IMR-90 (cell line): ENCODE measurements at regions not wholly inside any gene's neighbourhood (a gene's known extent, or its start where the extent isn't known, plus 50 kb on each side); places are given as distances from the start of the nearest gene placed in this dataset.

Experiments
- ATAC-seq: fragments of 200-7000 bp; cut with Tn5 transposase; 2 replicates; pipeline ENCODE4 v1.9.1; 2020; ENCODE audit warnings: low read depth, mild to moderate bottlenecking, moderate library complexity
- BruUV-seq: library from RNA; stranded (reverse); fragments of 400-500 nt; replicated peaks from 2 replicates; lab custom pipeline; 2021; lab: Mats Ljungman, UMichigan
- CTCF ChIA-PET: fragments of 300-600 bp; formaldehyde crosslinking; extraction: SDS; loops from one replicate; lab custom pipeline; 2021; ENCODE audit warnings: antibody characterized with exemption; lab: Yijun Ruan, JAX
- POLR2A ChIA-PET: fragments of 300-600 bp; sonication (Branson Sonifier 250); formaldehyde crosslinking; loops from one replicate; lab custom pipeline; 2022; ENCODE audit warnings: antibody characterized with exemption; ENCODE audit not compliant: unreplicated experiment; lab: Charles Lee
- DNase-seq: peaks from one replicate; pipeline ENCODE4 v3.0.0; 2013
- H2AFZ ChIP-seq: replicated peaks from 2 replicates; pipeline ENCODE3; 2013; ENCODE audit warnings: low read length, mild to moderate bottlenecking; ENCODE audit not compliant: poor library complexity
- H2AK5ac ChIP-seq: 2 replicates; pipeline ENCODE4 v1.6.1; 2013; ENCODE audit warnings: low read depth, low read length, inconsistent platforms
- H2AK9ac ChIP-seq: replicated peaks from 2 replicates; pipeline ENCODE3; 2013; ENCODE audit warnings: mild to moderate bottlenecking, low read depth, low read length, moderate library complexity; ENCODE audit not compliant: poor library complexity
- H2BK120ac ChIP-seq: 2 replicates; pipeline ENCODE4 v1.6.1; 2013; ENCODE audit warnings: low read depth, low read length, inconsistent platforms
- H2BK15ac ChIP-seq: 3 replicates; pipeline ENCODE4 v1.6.1; 2013; ENCODE audit warnings: low read depth, low read length, inconsistent platforms
- H2BK20ac ChIP-seq: 2 replicates; pipeline ENCODE4 v1.6.1; 2013; ENCODE audit warnings: low read depth, mild to moderate bottlenecking, inconsistent platforms, low read length, moderate library complexity
- H2BK5ac ChIP-seq: 2 replicates; pipeline ENCODE4 v1.6.1; 2013; ENCODE audit warnings: mild to moderate bottlenecking, low read depth, low read length, inconsistent platforms; ENCODE audit not compliant: poor library complexity, severe bottlenecking
- H3K14ac ChIP-seq: replicated peaks from 2 replicates; pipeline ENCODE4 v1.6.1; 2013; ENCODE audit warnings: low read depth, low read length, inconsistent platforms
- H3K18ac ChIP-seq: 2 replicates; pipeline ENCODE4 v1.6.1; 2013; ENCODE audit warnings: low read depth, low read length, control low read depth
- H3K23ac ChIP-seq: 2 replicates; pipeline ENCODE4 v1.6.1; 2013; ENCODE audit warnings: low read depth, low read length, inconsistent platforms
- H3K27ac ChIP-seq: 2 replicates; pipeline ENCODE4 v1.5.1; 2013; ENCODE audit warnings: mild to moderate bottlenecking, control low read depth, low read length; ENCODE audit not compliant: insufficient read depth
- H3K27me3 ChIP-seq: 2 replicates; pipeline ENCODE4 v1.6.1; 2013; ENCODE audit warnings: low read length; ENCODE audit not compliant: control insufficient read depth, insufficient read depth
- H3K36me3 ChIP-seq: 2 replicates; pipeline ENCODE4 v1.6.1; 2013; ENCODE audit warnings: low read length, mixed read lengths; ENCODE audit not compliant: control insufficient read depth, insufficient read depth
- H3K4ac ChIP-seq: 2 replicates; pipeline ENCODE4 v1.6.1; 2013; ENCODE audit warnings: low read depth, low read length, inconsistent platforms
- H3K4me1 ChIP-seq: 2 replicates; pipeline ENCODE4 v1.6.1; 2013; ENCODE audit warnings: low read length, mixed read lengths; ENCODE audit not compliant: control insufficient read depth, insufficient read depth
- H3K4me2 ChIP-seq: 2 replicates; pipeline ENCODE4 v1.6.1; 2013; ENCODE audit warnings: low read depth, mild to moderate bottlenecking, control low read depth, low read length, moderate library complexity
- H3K4me3 ChIP-seq: 2 replicates; pipeline ENCODE4 v1.5.1; 2013; ENCODE audit warnings: low read depth, mild to moderate bottlenecking, control low read depth, low read length, moderate library complexity; ENCODE audit not compliant: insufficient read depth
- H3K56ac ChIP-seq: 2 replicates; pipeline ENCODE4 v1.6.1; 2013; ENCODE audit warnings: low read length, inconsistent platforms; ENCODE audit not compliant: insufficient read depth; ENCODE audit errors: extremely low read depth
- H3K79me1 ChIP-seq, 2 experiments: 2 replicates each; pipeline ENCODE4 v1.6.1; 2013; ENCODE audit warnings: low read length in 2 of 2, inconsistent platforms in 1 of 2, low read depth in 1 of 2
- H3K9ac ChIP-seq: 2 replicates; pipeline ENCODE4 v1.6.1; 2013; ENCODE audit warnings: low read depth, low read length, control low read depth
- H3K9me1 ChIP-seq: 2 replicates; pipeline ENCODE4 v1.6.1; 2013; ENCODE audit warnings: low read length, inconsistent platforms; ENCODE audit not compliant: insufficient read depth
- H3K9me3 ChIP-seq: 2 replicates; pipeline ENCODE4 v1.6.1; 2013; ENCODE audit warnings: low read length; ENCODE audit not compliant: control insufficient read depth, insufficient read depth
- H4K20me1 ChIP-seq: 2 replicates; pipeline ENCODE4 v1.6.1; 2013; ENCODE audit warnings: low read length, inconsistent platforms; ENCODE audit not compliant: insufficient read depth
- H4K5ac ChIP-seq: 2 replicates; pipeline ENCODE4 v1.6.1; 2013; ENCODE audit warnings: mild to moderate bottlenecking, low read depth, low read length, control low read depth
- H4K8ac ChIP-seq, 2 experiments: 2 replicates each; pipeline ENCODE4 v1.6.1; 2013; ENCODE audit warnings: low read depth in 2 of 2, low read length in 2 of 2, control low read depth in 1 of 2, inconsistent platforms in 1 of 2
- H4K91ac ChIP-seq: 2 replicates; pipeline ENCODE4 v1.6.1; 2013; ENCODE audit warnings: low read depth, low read length, inconsistent platforms; ENCODE audit not compliant: insufficient read depth
- BHLHE40 ChIP-seq: fragments of 150-350 bp; IDR thresholded peaks from 2 replicates; pipeline ENCODE4 v1.6.1; 2016; ENCODE audit warnings: mild to moderate bottlenecking, low read depth, low read length
- FOS ChIP-seq: fragments of 150-350 bp; IDR thresholded peaks from 2 replicates; pipeline ENCODE4 v1.6.1; 2016; ENCODE audit warnings: low read depth, low read length
- MAZ ChIP-seq: IDR thresholded peaks from 2 replicates; pipeline ENCODE4 v1.6.1; 2012; ENCODE audit warnings: low read depth, mild to moderate bottlenecking, low read length, improper control_type of control experiment, moderate library complexity, borderline replicate concordance
- RCOR1 ChIP-seq: IDR thresholded peaks from 2 replicates; pipeline ENCODE4 v1.6.1; 2012; ENCODE audit warnings: mild to moderate bottlenecking, low read length, improper control_type of control experiment; ENCODE audit not compliant: insufficient replicate concordance
- SMC3 ChIP-seq: fragments of 150-350 bp; IDR thresholded peaks from 2 replicates; pipeline ENCODE4 v1.6.1; 2016; ENCODE audit warnings: low read depth, mild to moderate bottlenecking, antibody characterized with exemption, low read length, moderate library complexity
- WGBS, 2 experiments: methylation state at CpG; one replicate each; pipeline versions ENCODE4 v1.1.5 to v1.1.7; 2013; ENCODE audit warnings: missing lambda C conversion rate in 2 of 2; ENCODE audit not compliant: insufficient read length in 1 of 2; ENCODE audit errors: extremely low coverage in 2 of 2; 5-methylcytosine and 5-hydroxymethylcytosine counted together
- dilution Hi-C: fragments of 300-500 bp; cut with HindIII; formaldehyde crosslinking; loops from one replicate; pipeline ENCODE4 v1.14.3; 2018; ENCODE audit warnings: low sequenced_read_pairs; ENCODE audit not compliant: unreplicated experiment
- in situ Hi-C: fragments of 300-500 bp; cut with MboI; formaldehyde crosslinking; loops from 3 replicates; pipeline ENCODE4 v1.14.3; 2019; ENCODE audit warnings: low sequenced_read_pairs, inconsistent platforms, mixed read lengths
- intact Hi-C: fragments of 100-400 bp; cut with micrococcal nuclease; formaldehyde crosslinking; loops from 2 replicates; pipeline ENCODE4 v1.10.0; 2022
- TF ChIP-seq, protein P1 (sequence below): fragments of 150-350 bp; IDR thresholded peaks from 2 replicates; pipeline ENCODE4 v1.6.1; 2017; ENCODE audit warnings: mild to moderate bottlenecking, antibody characterized with exemption, low read length, low read depth

- ChIA-PET POLR2A (no interaction called here), CTCF (no interaction called here)
- H2BK5ac ChIP-seq = no peak overlapping the region
- WGBS, 2 experiments = 50% methylated on average over 3 of the region's 13 CpGs; no CpG with 5 or more reads in 1 of the 2 experiments
- H3K56ac ChIP-seq = no peak overlapping the region
- intact Hi-C loops = no loop called here
- no peak overlapping the region for H3K14ac ChIP-seq
- no peaks in the 10 kb centered on the region for H3K79me1 ChIP-seq
- no peak overlapping the region for H2BK15ac ChIP-seq
- H3K9me3 ChIP-seq = no peaks in the 10 kb centered on the region; the same call in 1 of the 2 replicates
- H2AK9ac ChIP-seq = no peak overlapping the region
- H3K27ac ChIP-seq = no peak overlapping the region
- H4K91ac ChIP-seq = no peak overlapping the region
- no peak overlapping the region for H2AK5ac ChIP-seq
- DNase-seq (no peak), ATAC-seq (no peak)
- no peaks in the 10 kb centered on the region for H3K9me1 ChIP-seq
- no peak overlapping the region for H3K4me3 ChIP-seq
- H3K36me3 ChIP-seq = no peaks in the 10 kb centered on the region
- no peak overlapping the region for H2AFZ ChIP-seq
- no peak overlapping the region for H4K5ac ChIP-seq
- no peak overlapping the region for H3K4me2 ChIP-seq
- H3K4ac ChIP-seq = no peak overlapping the region
- no peaks in the 10 kb centered on the region for H3K4me1 ChIP-seq
- H3K23ac ChIP-seq = no peak overlapping the region
- dilution Hi-C loops = no loop called here
- no peak overlapping the region for H3K18ac ChIP-seq
- no peak overlapping the region for H2BK120ac ChIP-seq
- no peaks in the 10 kb centered on the region for H3K27me3 ChIP-seq
- H2BK20ac ChIP-seq = no peak overlapping the region
- no peaks in the 10 kb centered on the region for H4K20me1 ChIP-seq
- TF ChIP-seq BHLHE40 (no peak), RCOR1 (no peak), MAZ (no peak), FOS (no peak), SMC3 (no peak)
- TF ChIP-seq, protein P1, sequence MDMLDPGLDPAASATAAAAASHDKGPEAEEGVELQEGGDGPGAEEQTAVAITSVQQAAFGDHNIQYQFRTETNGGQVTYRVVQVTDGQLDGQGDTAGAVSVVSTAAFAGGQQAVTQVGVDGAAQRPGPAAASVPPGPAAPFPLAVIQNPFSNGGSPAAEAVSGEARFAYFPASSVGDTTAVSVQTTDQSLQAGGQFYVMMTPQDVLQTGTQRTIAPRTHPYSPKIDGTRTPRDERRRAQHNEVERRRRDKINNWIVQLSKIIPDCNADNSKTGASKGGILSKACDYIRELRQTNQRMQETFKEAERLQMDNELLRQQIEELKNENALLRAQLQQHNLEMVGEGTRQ = no peak
- no TSS peak for BruUV-seq
- in situ Hi-C loops = no loop called here
- no peak overlapping the region for H3K9ac ChIP-seq
- no peak overlapping the region for H4K8ac ChIP-seq
These were observed 732.1 kb downstream of the ZPLD1 start for GRCh38 chr3:103166890-103167289.
